Fibroblast of lung (primary cell): ENCODE measurements at regions not wholly inside any gene's neighbourhood (a gene's known extent, or its start where the extent isn't known, plus 50 kb on each side); places are given as distances from the start of the nearest gene placed in this dataset.
"Not testable (repeated sequence)": the region's sequence is repeated elsewhere in the genome, so short reads cannot be mapped to it uniquely, and the experiment has no call there.

Experiments
- DNase-seq, 2 donors: peaks; one replicate each; pipeline versions ENCODE4 v3.0.0 to v3.0.0-alpha.2; 2010; ENCODE audit warnings: low read depth in 2 of 2
- H2AFZ ChIP-seq: 2 replicates; pipeline ENCODE4 v1.5.1; 2012; ENCODE audit warnings: low read length, control low read depth, inconsistent platforms
- H3K27ac ChIP-seq: 2 replicates; pipeline ENCODE4 v1.5.1; 2011; ENCODE audit warnings: low read length, control low read depth; ENCODE audit not compliant: insufficient read depth
- H3K27me3 ChIP-seq: 2 replicates; pipeline ENCODE4 v1.5.1; 2011; ENCODE audit warnings: mild to moderate bottlenecking, low read length; ENCODE audit not compliant: control insufficient read depth, insufficient read depth
- H3K36me3 ChIP-seq: 2 replicates; pipeline ENCODE4 v1.5.1; 2011; ENCODE audit warnings: low read length; ENCODE audit not compliant: control insufficient read depth, insufficient read depth
- H3K4me1 ChIP-seq: 2 replicates; pipeline ENCODE4 v1.5.1; 2011; ENCODE audit warnings: low read length; ENCODE audit not compliant: control insufficient read depth, insufficient read depth; ENCODE audit errors: extremely low read depth
- H3K4me2 ChIP-seq: 2 replicates; pipeline ENCODE4 v1.5.1; 2011; ENCODE audit warnings: low read length, control low read depth; ENCODE audit not compliant: insufficient read depth; ENCODE audit errors: extremely low read depth
- H3K4me3 ChIP-seq, 4 experiments: fragments of 200-600 bp in 1 of 4; sonication (generic) in 1 of 4; replicated peaks in 1 of 4; 2 replicates each; pipeline ENCODE4 v1.5.1; 2011 to 2016; ENCODE audit warnings: low read length in 4 of 4, low read depth in 3 of 4, mild to moderate bottlenecking in 3 of 4, control low read depth in 2 of 4, inconsistent platforms in 1 of 4, mixed read lengths in 1 of 4; ENCODE audit not compliant: insufficient read depth in 1 of 4; ENCODE audit errors: control extremely low read depth in 1 of 4
- H3K79me2 ChIP-seq: 2 replicates; pipeline ENCODE4 v1.5.1; 2012; ENCODE audit warnings: mild to moderate bottlenecking, low read length, inconsistent platforms; ENCODE audit not compliant: control insufficient read depth, insufficient read depth
- H3K9ac ChIP-seq: 2 replicates; pipeline ENCODE4 v1.5.1; 2011; ENCODE audit warnings: mild to moderate bottlenecking, low read length, control low read depth; ENCODE audit not compliant: insufficient read depth
- H3K9me3 ChIP-seq: 2 replicates; pipeline ENCODE4 v1.5.1; 2012; ENCODE audit warnings: low read depth, low read length; ENCODE audit not compliant: control insufficient read depth, insufficient read depth
- H4K20me1 ChIP-seq: 2 replicates; pipeline ENCODE4 v1.5.1; 2011; ENCODE audit warnings: low read length; ENCODE audit not compliant: control insufficient read depth, insufficient read depth; ENCODE audit errors: extremely low read depth
- CTCF ChIP-seq, 2 donors: IDR thresholded peaks in 1 of 2; conservative IDR thresholded peaks in 1 of 2; 1 replicate in 1 of 2; 2 replicates in 1 of 2; pipeline ENCODE4 v1.5.1; 2011 to 2012; ENCODE audit warnings: low read length in 2 of 2, control low read depth in 1 of 2, inconsistent platforms in 1 of 2, low read depth in 1 of 2, mild to moderate bottlenecking in 1 of 2
- EZH2 ChIP-seq: IDR thresholded peaks from 2 replicates; pipeline ENCODE4 v1.5.1; 2012; ENCODE audit warnings: low read length, control low read depth, mild to moderate bottlenecking; ENCODE audit errors: missing control alignments

GRCh38 chr5:71343994-71344393 lies 111.5 kb upstream of the BDP1 start:
- H3K4me3 ChIP-seq, H3K79me2 ChIP-seq, H3K4me1 ChIP-seq: not testable (repeated sequence)

GRCh38 chr5:71372601-71373000 lies 82.8 kb upstream of the BDP1 start:
- H3K27me3 ChIP-seq, H3K27ac ChIP-seq, H3K79me2 ChIP-seq, H3K36me3 ChIP-seq, DNase-seq, H3K9me3 ChIP-seq, H4K20me1 ChIP-seq, H3K4me1 ChIP-seq, H3K4me3 ChIP-seq, H3K4me2 ChIP-seq, H2AFZ ChIP-seq, H3K9ac ChIP-seq: not testable (repeated sequence)

More at GRCh38 chr5:71343994-71344393, 111.5 kb upstream of the BDP1 start:
- H3K27me3 ChIP-seq, H3K9ac ChIP-seq, H4K20me1 ChIP-seq, H3K9me3 ChIP-seq, H3K4me2 ChIP-seq, H2AFZ ChIP-seq, H3K27ac ChIP-seq, DNase-seq, H3K36me3 ChIP-seq: not testable (repeated sequence)

- not testable (repeated sequence) for H3K4me3 ChIP-seq, H3K4me2 ChIP-seq, H2AFZ ChIP-seq, H3K79me2 ChIP-seq, H3K27me3 ChIP-seq, H3K9me3 ChIP-seq, H4K20me1 ChIP-seq, H3K4me1 ChIP-seq, H3K27ac ChIP-seq, H3K36me3 ChIP-seq, DNase-seq, H3K9ac ChIP-seq
These were observed 82.3 kb upstream of the BDP1 start for GRCh38 chr5:71373054-71373734.

- H3K4me3 ChIP-seq, H3K79me2 ChIP-seq, H3K4me1 ChIP-seq, H3K4me2 ChIP-seq, H3K27ac ChIP-seq, H3K27me3 ChIP-seq, H3K36me3 ChIP-seq, H3K9me3 ChIP-seq, H4K20me1 ChIP-seq, DNase-seq, H3K9ac ChIP-seq, H2AFZ ChIP-seq: not testable (repeated sequence)
These were observed 71.2 kb upstream of the BDP1 start for GRCh38 chr5:71384204-71384603.

- Histone ChIP-seq H3K36me3 (no peaks in the 10 kb centered on the region), H3K9me3 (no peaks in the 10 kb centered on the region), H4K20me1 (no peaks in the 10 kb centered on the region), H3K4me3 (no peak overlapping the region), H2AFZ (no peak overlapping the region), H3K9ac (no peak overlapping the region), H3K4me2 (no peak overlapping the region), H3K27me3 (no peaks in the 10 kb centered on the region), H3K4me1 (no peaks in the 10 kb centered on the region), H3K79me2 (no peaks in the 10 kb centered on the region), H3K27ac (no peak overlapping the region)
- no peak for DNase-seq
- TF ChIP-seq CTCF (conservative IDR thresholded peaks at IDR 0.05 in 1 of 2, IDR thresholded peaks at IDR 0.05 in 1 of 2; ENCODE audit: low read depth in 1 of 2, low read length in 2 of 2), result no peak
- no peak for TF ChIP-seq EZH2
These were observed 70.7 kb upstream of the BDP1 start for GRCh38 chr5:71384706-71385105.

GRCh38 chr5:71385208-71385607 lies 70.2 kb upstream of the BDP1 start:
- not testable (repeated sequence) for H3K27me3 ChIP-seq, H3K27ac ChIP-seq, H3K36me3 ChIP-seq, H3K4me1 ChIP-seq, H3K4me2 ChIP-seq, H4K20me1 ChIP-seq, H2AFZ ChIP-seq, H3K9me3 ChIP-seq, H3K4me3 ChIP-seq, H3K79me2 ChIP-seq, H3K9ac ChIP-seq, DNase-seq
